GM19455 (cell line): ENCODE measurements at regions not wholly inside any gene's neighbourhood (a gene's known extent, or its start where the extent isn't known, plus 50 kb on each side); places are given as distances from the start of the nearest gene placed in this dataset.
"Not testable (repeated sequence)": the region's sequence is repeated elsewhere in the genome, so short reads cannot be mapped to it uniquely, and the experiment has no call there.

ENCODE experiments used
- ATAC-seq: cut with Tn5 transposase; IDR thresholded peaks from one replicate; pipeline ENCODE4 v1.9.1; 2021; ENCODE audit not compliant: unreplicated experiment

GRCh38 chr3:43838009-43838758 lies 147.4 kb downstream of the ABHD5 start:
- ATAC-seq, result no peak

DNA sequence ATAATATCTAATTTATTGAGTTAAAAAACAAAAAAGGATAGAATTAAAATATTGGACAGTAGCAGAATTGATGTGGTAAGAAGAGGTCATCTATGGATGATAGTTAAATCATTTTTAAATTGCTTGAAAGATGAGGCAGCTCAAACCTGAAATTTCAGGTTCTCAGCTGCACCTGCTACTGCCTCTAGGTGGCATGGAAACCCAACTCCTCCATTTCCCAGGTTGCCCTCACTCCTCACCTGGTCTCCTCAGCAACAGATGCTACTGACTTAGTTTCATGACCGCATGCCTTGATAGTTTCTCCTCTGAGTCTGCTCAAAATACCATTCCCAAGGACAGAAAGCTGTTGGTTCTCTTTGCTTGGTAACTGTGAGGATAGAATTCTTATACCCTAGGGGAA lies 148.1 kb downstream of the ABHD5 start:
- ATAC-seq, result no peak

GRCh38 chr3:43843386-43843785 lies 152.6 kb downstream of the ABHD5 start:
- ATAC-seq, result no peak

DNA sequence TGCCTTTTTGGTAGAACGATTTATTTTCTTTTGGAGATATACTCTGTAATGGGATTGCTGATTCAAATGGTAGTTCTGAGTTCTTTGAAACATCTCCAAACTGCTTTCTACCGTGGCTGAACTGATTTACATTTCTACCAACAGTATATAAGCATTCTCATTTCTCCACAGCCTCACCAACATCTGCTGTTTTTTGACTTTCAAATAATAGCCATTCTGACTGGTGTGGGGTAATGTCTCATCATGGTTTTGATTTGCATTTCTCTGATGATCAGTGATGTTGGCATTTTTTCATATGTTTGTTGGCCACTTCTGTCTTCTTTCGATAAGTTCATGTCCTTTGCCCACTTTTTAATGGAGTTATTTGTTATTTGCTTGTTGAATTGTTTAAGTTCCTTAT lies 154.0 kb downstream of the ABHD5 start:
- no peak for ATAC-seq

DNA sequence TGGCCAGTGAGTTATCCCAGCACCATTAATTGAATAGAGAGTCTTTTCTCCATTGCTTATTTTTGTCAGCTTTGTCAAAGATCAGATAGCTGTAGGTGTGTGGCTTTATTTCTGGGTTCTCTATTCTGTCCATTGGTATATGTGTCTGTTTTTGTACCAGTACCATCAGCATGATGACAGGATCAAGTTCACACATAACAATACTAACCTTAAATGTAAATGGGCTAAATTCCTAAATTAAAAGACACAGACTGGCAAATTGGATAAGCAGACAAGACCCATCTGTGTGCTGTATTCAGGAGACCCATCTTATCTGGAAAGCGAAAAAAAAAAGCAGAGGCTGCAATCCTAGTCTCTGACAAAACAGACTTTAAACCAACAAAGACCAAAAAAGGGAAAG lies 154.8 kb downstream of the ABHD5 start:
- ATAC-seq, result not testable (repeated sequence)

DNA sequence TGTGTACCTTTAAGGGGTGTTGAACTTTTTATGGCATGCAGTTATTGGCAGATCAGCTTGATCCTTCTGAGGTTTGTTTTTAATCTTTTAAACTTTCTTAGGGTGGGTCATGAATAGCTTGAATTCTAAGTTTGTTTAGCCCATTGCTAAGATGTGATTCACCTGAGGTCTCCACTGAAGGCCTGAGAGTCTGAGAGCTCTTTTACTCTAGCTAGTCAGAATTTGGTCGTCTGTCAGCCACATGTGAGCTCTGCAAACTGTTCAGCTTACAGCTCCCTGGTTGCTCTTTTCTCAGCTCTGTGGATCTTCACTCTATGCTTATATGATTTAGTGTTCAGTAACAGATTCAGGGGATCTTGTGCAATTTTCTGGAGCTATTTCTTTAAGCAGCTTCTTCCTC lies 161.3 kb downstream of the ABHD5 start:
- no peak for ATAC-seq

DNA sequence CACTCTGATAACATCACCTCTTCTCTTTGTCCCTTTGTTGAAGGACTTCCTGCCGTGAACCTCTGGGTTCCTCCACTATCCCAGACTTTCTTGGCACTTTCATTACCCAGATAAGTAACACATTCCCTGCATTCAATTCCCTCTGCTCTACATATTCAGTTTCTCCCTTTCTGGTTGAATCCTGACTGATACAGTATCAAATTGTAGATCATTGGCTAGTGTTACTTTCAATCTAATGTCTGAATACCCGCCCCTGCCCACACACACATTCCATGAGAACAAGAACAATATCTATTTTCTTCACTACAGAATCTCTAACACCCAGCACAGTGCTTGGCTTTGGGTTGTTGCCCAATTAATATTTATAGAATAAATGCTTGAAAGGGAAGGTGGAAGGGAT lies 163.5 kb downstream of the ABHD5 start:
- no peak for ATAC-seq

DNA sequence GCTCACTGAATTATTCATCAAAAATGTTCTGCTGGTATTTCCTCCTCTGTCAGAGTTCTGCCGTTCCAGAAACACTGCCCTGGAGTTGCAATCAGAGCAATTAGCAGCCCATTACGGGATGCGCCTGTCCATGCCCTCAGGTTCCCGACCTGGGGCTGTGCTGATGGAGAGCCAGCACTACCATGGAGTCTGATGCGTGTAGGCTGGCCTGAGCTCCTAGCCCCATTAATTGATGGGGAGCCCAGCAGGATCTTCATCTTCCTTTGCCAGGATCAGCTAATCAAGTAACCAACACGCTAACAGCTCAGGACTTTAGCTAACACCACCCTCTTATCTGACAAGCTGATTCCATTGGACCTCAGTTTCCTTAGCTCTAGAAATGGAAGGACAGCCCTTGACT lies 164.2 kb downstream of the ABHD5 start:
- no peak for ATAC-seq

- no peak for ATAC-seq
Measured at GRCh38 chr3:43855674-43856299, 165.0 kb downstream of the ABHD5 start.

DNA sequence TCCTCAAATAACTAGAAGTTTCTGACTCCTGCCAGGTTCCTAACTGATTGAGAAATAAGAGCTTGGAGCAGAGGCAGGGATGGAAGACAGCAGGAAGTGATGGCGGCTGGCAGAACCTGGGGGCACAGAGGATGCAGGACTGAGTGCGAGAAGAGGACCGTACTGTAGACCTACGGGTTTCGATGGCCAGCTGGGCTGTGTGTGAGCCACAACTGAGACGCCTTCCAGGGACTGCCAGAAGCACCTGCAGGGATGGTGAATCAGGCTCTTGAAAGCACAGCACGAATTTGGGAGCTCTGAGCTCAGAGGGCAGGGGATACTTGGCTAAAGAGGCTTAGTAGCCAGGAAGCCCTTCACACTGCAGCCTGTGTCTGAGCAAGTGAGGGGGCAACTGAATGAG lies 165.6 kb downstream of the ABHD5 start:
- no peak for ATAC-seq

GRCh38 chr3:43856761-43857160 lies 166.0 kb downstream of the ABHD5 start:
- no peak for ATAC-seq

DNA sequence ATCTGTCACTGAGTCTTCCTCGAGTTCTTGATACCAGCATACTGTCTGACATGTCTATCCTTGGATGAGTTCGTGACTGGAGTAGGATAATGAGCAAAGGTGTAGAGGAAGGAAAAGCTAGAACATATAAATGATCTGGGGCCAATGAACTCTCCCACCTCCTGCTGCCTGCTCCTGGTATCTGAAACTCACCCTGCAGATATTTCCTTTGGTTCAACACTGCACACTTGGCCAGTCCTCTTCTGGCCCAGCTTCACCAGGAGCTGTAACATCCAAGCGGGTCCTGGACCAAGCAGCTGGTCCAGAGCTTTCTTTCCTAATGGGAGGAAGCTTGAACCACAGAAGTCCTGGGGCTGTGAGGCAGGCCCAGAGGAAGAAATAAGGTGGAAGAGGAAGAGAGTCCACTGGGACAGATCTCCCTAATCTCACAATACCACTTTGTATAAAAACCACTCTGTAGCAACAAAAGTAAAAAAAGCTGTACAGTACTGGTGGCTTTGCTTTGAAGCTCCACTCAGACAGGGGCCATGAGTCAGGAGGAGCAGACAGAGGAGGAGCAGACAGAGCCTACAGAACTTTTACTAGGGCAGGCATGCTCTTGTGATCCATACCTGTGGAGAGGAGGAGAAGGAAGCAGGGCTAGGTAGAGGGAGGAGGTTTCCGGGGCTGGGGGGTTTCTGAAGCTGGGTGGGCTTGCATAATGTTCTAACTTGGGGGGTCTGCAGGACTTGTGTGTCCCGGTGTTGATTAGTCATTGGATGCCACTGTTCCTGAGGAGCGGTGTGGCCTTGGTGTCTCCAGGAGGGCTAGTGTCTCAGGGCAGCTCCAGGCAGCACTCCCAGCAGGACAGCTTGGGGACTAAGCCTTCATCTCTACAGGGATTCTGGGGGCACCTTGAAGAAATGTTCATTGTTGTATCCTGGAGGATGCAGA lies 166.9 kb downstream of the ABHD5 start:
- no peak for ATAC-seq

DNA sequence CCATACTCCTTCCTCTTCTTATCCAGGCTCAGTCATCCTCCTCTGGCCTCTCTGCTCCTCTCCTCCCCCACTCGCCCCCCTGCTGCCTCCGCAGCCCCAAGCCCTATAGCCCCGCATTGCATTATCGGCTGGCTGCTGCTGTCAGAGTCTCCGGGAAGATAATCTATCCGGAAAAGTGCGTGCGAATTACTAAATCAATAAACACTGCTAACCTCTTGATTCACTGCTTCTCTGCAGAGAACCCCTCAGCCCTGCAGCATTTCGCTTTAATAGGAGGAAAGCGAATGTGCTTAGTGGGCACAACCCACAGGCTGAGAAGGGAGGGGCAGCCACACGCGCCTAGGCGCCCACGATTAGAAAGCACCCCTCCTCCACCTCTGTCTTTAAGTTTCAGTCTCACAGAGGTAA lies 167.6 kb downstream of the ABHD5 start:
- ATAC-seq, result no peak

DNA sequence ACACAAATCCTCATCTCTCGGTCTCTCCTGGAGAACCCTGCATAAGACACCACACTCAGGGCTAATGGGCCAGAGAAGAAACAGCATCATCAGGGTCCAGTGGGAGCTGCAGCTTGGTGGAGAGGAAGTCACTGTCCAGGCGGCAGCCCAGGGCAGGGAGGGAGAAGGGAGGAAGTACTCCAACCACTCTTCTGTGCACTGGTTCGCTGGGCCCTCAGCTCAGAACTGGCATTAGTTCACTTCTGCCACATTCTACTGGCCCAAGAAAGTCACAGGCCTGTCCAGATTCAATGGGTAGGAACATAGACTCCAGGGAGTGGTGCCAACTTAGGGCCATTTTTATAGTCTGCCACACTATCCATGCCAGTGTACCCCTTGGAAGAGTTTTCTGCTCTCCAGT lies 169.0 kb downstream of the ABHD5 start:
- no peak for ATAC-seq

DNA sequence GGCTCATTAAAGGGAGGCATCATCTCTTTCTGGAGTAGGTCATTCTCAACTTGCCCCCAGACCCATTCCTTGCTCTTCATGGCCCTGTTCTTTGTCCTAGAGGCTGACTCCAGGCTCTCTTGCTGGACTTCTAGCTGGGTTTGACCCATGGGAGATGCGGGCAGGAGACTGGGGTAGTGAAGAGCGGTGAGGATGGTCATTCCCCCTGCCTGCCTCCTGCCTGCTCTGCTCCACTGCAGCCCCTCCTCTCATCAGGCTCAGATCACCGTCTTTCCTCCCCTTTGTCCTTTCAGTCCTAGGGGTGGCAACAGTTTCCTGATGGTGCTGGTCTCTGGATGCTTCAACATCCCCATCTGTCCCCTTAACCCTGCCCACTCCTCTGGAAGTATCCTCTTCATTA lies 170.9 kb downstream of the ABHD5 start:
- no peak for ATAC-seq

GRCh38 chr3:43862470-43862869 lies 171.7 kb downstream of the ABHD5 start:
- ATAC-seq, result no peak

DNA sequence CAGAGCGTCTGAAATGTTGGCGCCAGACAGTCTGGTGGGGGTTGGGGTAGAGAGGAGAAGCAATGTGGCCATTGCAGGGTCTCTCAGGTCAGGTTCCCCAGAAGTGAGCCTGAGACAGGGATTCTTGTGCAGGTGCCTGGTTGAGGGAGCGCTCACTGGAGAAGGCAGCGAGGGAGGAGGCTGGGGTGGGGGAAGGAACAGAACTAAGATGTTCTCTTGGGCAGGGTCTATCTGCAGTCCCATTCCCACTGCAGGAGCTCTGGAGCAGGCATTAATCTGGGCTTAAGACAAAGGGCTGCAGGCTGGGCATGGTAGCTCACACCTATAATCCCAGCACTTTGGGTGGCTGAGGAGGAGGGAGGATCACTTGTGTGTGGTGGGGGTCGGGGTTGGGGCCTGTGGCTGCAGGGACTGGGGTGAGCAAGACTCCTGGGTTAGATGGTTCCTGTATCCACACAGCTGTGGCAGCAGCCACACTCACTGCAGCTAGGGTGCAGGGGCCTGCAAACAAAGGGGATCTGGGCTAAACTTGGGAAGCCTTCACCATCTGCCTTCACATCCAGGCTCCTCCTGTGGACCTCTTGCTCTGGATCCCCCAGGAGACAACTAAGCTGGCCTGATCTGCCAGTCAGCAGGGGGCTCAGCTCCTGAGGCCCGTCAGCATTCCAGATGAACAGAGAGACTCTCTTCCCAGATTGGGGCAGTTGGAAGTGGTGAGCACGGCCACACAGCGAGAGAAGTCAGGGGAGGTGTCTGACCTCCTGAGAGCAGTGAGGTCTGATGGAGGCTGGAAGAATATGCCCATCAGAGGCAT lies 172.5 kb downstream of the ABHD5 start:
- no peak for ATAC-seq

GRCh38 chr3:43863966-43864933 lies 173.5 kb downstream of the ABHD5 start:
- no peak for ATAC-seq

DNA sequence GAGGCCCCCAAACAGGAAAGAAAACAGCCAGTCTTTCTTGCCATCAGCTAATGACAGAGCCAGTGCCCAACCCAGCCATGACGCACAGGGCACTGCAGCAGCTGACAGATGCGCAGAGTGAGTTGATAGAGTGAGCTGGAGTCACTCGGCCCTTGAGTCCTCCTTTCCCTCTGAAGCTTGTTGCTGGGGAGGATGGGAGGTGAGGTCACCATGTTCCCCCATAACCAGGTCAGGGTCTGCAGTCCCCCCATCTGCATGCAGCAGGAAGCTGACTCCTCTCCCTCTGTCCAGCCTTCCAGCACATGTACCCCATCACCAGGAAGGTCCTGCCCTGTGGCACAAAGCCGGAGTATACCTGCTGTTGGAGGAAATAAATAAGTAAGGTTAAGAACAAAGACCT lies 174.6 kb downstream of the ABHD5 start:
- no peak for ATAC-seq
